Astrocyte of the spinal cord (primary cell): ENCODE measurements at regions not wholly inside any gene's neighbourhood (a gene's known extent, or its start where the extent isn't known, plus 50 kb on each side); places are given as distances from the start of the nearest gene placed in this dataset.

Source experiments
- DNase-seq: peaks from one replicate; pipeline ENCODE4 v3.0.0; 2011; ENCODE audit warnings: low read depth, low spot score
- H3K4me3 ChIP-seq: 2 replicates; pipeline ENCODE4 v1.5.1; 2011; ENCODE audit warnings: low read depth, mild to moderate bottlenecking, low read length, moderate library complexity
- in situ Hi-C: cut with HindIII; loops from 2 replicates; pipeline ENCODE4 v1.10.0; 2017; ENCODE audit warnings: low sequenced_read_pairs
- TF ChIP-seq, protein P1 (sequence below): IDR thresholded peaks from 2 replicates; pipeline ENCODE4 v1.5.1; 2012; ENCODE audit warnings: low read depth, mild to moderate bottlenecking, low read length, inconsistent platforms

DNA sequence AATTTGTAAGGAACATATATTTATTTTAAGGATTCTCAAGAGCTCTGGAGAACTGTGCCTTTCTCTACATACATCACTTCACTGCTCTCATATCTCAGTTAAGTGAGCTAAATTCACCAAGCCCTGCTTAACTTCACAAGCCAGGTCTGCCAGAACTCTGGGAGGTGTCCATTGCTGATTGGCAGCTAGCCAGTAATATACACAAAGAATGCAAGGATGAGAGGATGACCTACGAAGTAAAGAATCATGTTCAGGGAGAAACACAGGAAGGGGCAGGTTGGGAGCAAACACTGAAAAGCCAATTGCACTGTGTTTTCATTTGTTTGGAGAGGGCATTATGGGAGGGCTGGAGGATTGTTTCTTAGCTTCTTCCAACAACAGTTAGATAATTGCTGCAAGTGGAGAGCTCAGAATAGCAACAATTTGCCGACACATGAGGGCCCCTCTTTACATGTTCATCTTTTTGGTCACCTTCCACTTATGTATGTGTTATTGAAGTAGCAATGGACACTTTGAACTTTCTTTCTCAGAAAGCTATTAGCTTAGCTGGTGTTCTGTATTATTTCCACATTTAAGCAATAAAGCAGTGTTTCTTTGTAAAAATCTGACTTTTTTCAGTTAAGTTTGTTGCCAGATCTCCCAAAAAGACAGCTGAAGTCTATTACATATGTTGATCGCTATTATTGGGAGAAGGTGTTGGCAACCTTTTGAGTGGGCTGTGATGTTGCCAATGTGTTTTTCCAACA lies 254.8 kb downstream of the LTN1 start:
- in situ Hi-C loops: no loop called here
- TF ChIP-seq, protein P1, sequence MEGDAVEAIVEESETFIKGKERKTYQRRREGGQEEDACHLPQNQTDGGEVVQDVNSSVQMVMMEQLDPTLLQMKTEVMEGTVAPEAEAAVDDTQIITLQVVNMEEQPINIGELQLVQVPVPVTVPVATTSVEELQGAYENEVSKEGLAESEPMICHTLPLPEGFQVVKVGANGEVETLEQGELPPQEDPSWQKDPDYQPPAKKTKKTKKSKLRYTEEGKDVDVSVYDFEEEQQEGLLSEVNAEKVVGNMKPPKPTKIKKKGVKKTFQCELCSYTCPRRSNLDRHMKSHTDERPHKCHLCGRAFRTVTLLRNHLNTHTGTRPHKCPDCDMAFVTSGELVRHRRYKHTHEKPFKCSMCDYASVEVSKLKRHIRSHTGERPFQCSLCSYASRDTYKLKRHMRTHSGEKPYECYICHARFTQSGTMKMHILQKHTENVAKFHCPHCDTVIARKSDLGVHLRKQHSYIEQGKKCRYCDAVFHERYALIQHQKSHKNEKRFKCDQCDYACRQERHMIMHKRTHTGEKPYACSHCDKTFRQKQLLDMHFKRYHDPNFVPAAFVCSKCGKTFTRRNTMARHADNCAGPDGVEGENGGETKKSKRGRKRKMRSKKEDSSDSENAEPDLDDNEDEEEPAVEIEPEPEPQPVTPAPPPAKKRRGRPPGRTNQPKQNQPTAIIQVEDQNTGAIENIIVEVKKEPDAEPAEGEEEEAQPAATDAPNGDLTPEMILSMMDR: no peak
- no peak overlapping the region for H3K4me3 ChIP-seq
- DNase-seq: peak; percentile 35

DNA sequence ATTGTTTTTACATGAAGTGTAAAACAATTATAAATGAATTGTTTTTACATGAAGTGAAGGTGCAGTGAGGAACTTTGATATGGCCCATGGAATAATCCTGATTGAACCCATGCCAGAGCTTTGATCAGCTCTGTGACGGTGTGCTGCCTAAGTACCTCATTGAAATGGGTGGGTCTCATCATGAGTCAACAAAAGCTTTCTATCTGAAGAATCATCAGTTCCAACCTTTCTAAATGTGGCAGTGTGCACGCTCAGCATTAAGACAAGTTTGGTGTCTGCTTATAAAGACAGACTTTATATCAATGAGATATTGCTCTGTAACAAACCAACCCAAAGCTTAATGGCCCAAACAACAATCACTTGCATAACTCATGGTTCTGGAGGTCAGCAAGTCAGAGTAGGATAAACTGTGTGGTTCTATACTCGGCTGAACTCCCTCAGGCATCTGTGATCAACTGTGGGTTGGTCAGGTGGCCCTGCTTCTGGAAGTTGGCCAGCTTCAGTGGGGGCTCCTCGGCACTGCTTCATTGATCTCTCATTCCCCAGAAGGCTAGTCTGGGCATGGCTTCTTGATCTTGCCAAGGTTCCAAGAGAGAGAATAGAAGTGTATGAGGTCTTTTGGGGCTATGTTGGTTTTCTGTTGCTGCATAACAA lies 258.0 kb downstream of the LTN1 start:
- in situ Hi-C loops: no loop called here
- DNase-seq: no peak
- no peak overlapping the region for H3K4me3 ChIP-seq
- TF ChIP-seq, protein P1: no peak

DNA sequence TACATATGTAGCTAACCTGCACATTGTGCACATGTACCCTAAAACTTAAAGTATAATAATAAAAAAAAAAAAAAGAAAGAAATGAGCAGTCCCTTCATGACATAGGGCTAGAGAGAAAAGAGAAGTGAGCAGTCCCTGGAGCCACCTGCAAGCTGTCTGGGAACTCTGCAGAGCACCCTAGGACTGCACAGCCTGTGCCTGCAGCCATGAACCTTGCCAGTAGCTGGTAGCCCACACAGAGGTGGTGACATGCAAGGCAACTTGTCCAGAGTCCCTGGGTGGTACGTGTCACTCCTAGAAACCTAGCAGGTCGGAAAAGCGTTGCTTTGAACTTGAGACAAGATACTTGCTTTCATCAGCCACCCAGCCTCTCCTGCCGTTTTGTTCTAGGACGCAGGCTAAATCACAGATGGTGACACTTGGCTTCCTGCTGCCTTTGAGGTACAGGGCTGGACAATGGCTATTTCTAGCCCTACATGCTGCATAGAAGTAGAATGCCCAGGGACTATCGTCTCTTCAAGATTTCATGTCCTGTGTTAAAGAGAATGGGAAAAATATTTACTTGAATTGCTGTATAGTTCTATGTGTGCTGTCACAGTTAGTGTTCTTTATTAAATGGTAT lies 260.9 kb downstream of the LTN1 start:
- in situ Hi-C loops: no loop called here
- TF ChIP-seq, protein P1: no peak

DNA sequence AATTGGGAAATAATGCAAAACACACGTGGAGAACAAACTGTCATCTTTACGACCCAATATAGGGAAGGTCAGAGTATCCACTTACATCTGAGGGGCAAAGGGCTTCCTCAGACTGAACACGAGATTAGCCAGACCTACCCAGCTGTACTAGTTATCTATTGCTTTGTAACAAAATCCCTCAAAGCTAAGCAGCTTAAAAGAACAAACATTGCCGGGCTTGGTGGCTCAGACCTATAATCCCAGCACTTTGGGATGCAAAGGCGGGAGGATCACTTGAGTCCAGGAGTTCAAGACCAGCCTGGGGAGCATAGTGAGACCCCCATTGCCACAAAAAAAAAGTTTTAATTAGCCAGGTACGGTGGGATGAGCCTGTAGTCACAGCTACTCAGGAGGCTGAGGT lies 262.8 kb downstream of the LTN1 start:
- no peak overlapping the region for H3K4me3 ChIP-seq
- no peak for DNase-seq
- in situ Hi-C loops: no loop called here
- TF ChIP-seq, protein P1: no peak

More for the DNA sequence above, 260.9 kb downstream of the LTN1 start:
- DNase-seq: no peak
- H3K4me3 ChIP-seq: no peak overlapping the region

DNA sequence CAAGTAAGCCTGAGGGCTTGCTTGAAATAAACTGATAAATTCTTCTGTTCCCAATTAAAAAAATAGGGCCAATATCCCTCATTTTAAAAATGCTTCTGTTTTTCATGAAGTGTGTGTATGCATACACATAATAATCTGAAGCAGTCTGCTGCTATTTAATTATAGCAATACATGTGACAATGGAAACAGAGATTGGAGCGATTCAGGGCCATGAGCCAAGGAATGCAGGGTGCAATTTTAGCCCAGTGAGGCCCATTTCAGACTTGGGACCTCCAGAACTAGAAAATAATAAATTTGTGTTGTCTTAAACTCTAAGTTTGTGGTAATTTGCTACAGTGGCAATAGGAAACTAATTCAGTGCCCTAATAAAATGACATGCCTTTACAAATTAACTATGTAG lies 264.9 kb downstream of the LTN1 start:
- TF ChIP-seq, protein P1: no peak
- in situ Hi-C loops: no loop called here
- H3K4me3 ChIP-seq: no peak overlapping the region
- no peak for DNase-seq

DNA sequence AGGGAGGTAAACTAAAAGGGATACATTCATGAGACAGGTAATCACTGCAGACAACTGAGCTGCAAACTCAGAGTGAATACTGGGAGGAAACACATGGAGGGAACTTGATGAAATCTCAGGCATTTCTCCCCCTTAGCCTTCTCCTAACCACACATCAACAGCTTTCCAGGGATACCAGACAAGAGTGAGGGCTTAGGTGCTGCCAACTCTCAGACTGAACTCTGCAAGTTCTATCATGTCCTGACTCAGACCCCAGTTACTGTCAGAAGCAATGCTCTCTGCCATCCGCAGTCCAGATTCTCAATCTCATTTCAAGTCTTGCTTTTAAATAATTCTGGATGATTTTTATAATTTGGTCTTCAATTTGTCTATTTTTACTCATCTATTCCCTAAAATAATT lies 267.3 kb downstream of the LTN1 start:
- TF ChIP-seq, protein P1: no peak
- no peak overlapping the region for H3K4me3 ChIP-seq
- in situ Hi-C loops: no loop called here
- DNase-seq: no peak
